HepG2 (cell line): ENCODE measurements at regions not wholly inside any gene's neighbourhood (a gene's known extent, or its start where the extent isn't known, plus 50 kb on each side); places are given as distances from the start of the nearest gene placed in this dataset.

Experiments used
- ATAC-seq: fragments of 200-7000 bp; cut with Tn5 transposase; 3 replicates; pipeline ENCODE4 v1.9.1; 2020; ENCODE audit warnings: mild to moderate bottlenecking, moderate library complexity
- BruUV-seq: library from RNA; stranded (reverse); fragments of 400-500 nt; replicated peaks from 2 replicates; lab custom pipeline; 2021; lab: Mats Ljungman, UMichigan
- CTCF ChIA-PET: fragments of 300-600 bp; formaldehyde crosslinking; extraction: SDS; loops from one replicate; lab custom pipeline; 2021; ENCODE audit warnings: low total read pairs, inconsistent platforms, low intra/inter-chr PET ratio; lab: Yijun Ruan, JAX
- POLR2A ChIA-PET: fragments of 350-600 bp; sonication (Branson Sonifier 250); formaldehyde crosslinking; loops from one replicate; lab custom pipeline; 2020; ENCODE audit warnings: antibody characterized with exemption, inconsistent platforms; lab: Yijun Ruan, JAX
- DNase-seq: peaks from one replicate; pipeline ENCODE4 v3.0.0-alpha.2; 2015; ENCODE audit warnings: low spot score
- FAIRE-seq: peaks from 3 replicates; lab custom pipeline; 2011; peaks lifted over from hg19 to GRCh38; lab: Jason Lieb, UNC
- H2AFZ ChIP-seq: one replicate; pipeline ENCODE4 v1.6.1; 2011; ENCODE audit warnings: low read length, inconsistent platforms
- H3K27ac ChIP-seq: fragments of 300-600 bp; 3 replicates; pipeline ENCODE4 v1.8.0; 2011; ENCODE audit warnings: mixed run types, mild to moderate bottlenecking, mixed read lengths, low read length, inconsistent platforms; ENCODE audit not compliant: insufficient read depth; ENCODE audit errors: extremely low read length
- H3K27me3 ChIP-seq, 2 experiments: fragments of 200-600 bp in 1 of 2; 2 replicates in 1 of 2; 3 replicates in 1 of 2; pipeline versions ENCODE4 v1.6.0 to v1.8.0; 2011; ENCODE audit warnings: low read length in 2 of 2, mild to moderate bottlenecking in 2 of 2, moderate library complexity in 2 of 2, inconsistent platforms in 1 of 2; ENCODE audit not compliant: insufficient read depth in 2 of 2, control insufficient read depth in 1 of 2
- H3K36me3 ChIP-seq, 2 experiments: fragments of 200-600 bp in 1 of 2; replicated peaks in 1 of 2; 2 replicates in 1 of 2; 3 replicates in 1 of 2; pipeline versions ENCODE4 v1.5.1 to v1.8.0; 2011; ENCODE audit warnings: low read length in 2 of 2, inconsistent platforms in 1 of 2; ENCODE audit not compliant: insufficient read depth in 2 of 2, control insufficient read depth in 1 of 2
- H3K4me1 ChIP-seq: 2 replicates; pipeline ENCODE4 v1.5.1; 2012; ENCODE audit warnings: low read length, inconsistent platforms; ENCODE audit not compliant: insufficient read depth
- H3K4me2 ChIP-seq: 2 replicates; pipeline ENCODE4 v1.6.0; 2011; ENCODE audit warnings: low read depth, low read length, inconsistent platforms
- H3K4me3 ChIP-seq, 3 experiments: fragments of 200-600 bp in 1 of 3; sonication (generic), shearing (Covaris generic) in 1 of 3; replicated peaks in 1 of 3; 2 replicates each; pipeline ENCODE4 v1.5.1; 2011 to 2016; ENCODE audit warnings: low read length in 3 of 3, inconsistent platforms in 2 of 3, low read depth in 2 of 3, mild to moderate bottlenecking in 2 of 3, control low read depth in 1 of 3, mixed read lengths in 1 of 3; ENCODE audit not compliant: insufficient read depth in 1 of 3
- H3K79me2 ChIP-seq: one replicate; pipeline ENCODE4 v1.6.1; 2011; ENCODE audit warnings: low read length, inconsistent platforms; ENCODE audit not compliant: insufficient read depth
- H3K9ac ChIP-seq: 2 replicates; pipeline ENCODE4 v1.6.0; 2011; ENCODE audit warnings: mild to moderate bottlenecking, low read depth, low read length, inconsistent platforms; ENCODE audit not compliant: insufficient read depth
- H3K9me3 ChIP-seq: 2 replicates; pipeline ENCODE4 v1.5.1; 2012; ENCODE audit warnings: mild to moderate bottlenecking, low read length
- H4K20me1 ChIP-seq: 2 replicates; pipeline ENCODE4 v1.6.0; 2011; ENCODE audit warnings: inconsistent platforms, mild to moderate bottlenecking, low read length, moderate library complexity; ENCODE audit not compliant: insufficient read depth
- ARHGAP35 ChIP-seq: sonication (generic); formaldehyde crosslinking; IDR thresholded peaks from 2 replicates; pipeline ENCODE4 v1.9.0; 2022; ENCODE audit warnings: mild to moderate bottlenecking, inconsistent platforms, moderate library complexity, missing genetic modification reagents, borderline replicate concordance
- ESRRA ChIP-seq: sonication (generic); formaldehyde crosslinking; IDR thresholded peaks from 2 replicates; pipeline ENCODE4 v1.5.1; 2020; ENCODE audit warnings: mild to moderate bottlenecking, low read depth, missing genetic modification reagents
- JUND ChIP-seq: sonication (generic); formaldehyde crosslinking; IDR thresholded peaks from 2 replicates; pipeline ENCODE4 v1.8.0; 2022; ENCODE audit warnings: mild to moderate bottlenecking, missing genetic modification reagents
- KAT8 ChIP-seq: IDR thresholded peaks from 2 replicates; pipeline ENCODE4 v1.6.1; 2016; ENCODE audit warnings: missing genetic modification reagents, missing compliant biosample characterization
- MAFG ChIP-seq: sonication (generic); formaldehyde crosslinking; IDR thresholded peaks from 2 replicates; pipeline ENCODE4 v1.5.1; 2020; ENCODE audit warnings: mild to moderate bottlenecking, missing genetic modification reagents
- RFXANK ChIP-seq: IDR thresholded peaks from 2 replicates; pipeline ENCODE4 v1.6.1; 2016
- SMARCE1 ChIP-seq: fragments of 450-650 bp; IDR thresholded peaks from 2 replicates; pipeline ENCODE4 v1.6.1; 2017; ENCODE audit warnings: borderline replicate concordance
- ZBTB38 ChIP-seq: sonication (generic); formaldehyde crosslinking; IDR thresholded peaks from 2 replicates; pipeline ENCODE4 v1.5.1; 2020; ENCODE audit warnings: mild to moderate bottlenecking, missing genetic modification reagents
- ZBTB8A ChIP-seq: sonication (generic); formaldehyde crosslinking; IDR thresholded peaks from 2 replicates; pipeline ENCODE4 v1.4.0; 2020; ENCODE audit warnings: mild to moderate bottlenecking, low read depth, missing genetic modification reagents, borderline replicate concordance
- ZKSCAN1 ChIP-seq: fragments of 150-350 bp; IDR thresholded peaks from 2 replicates; pipeline ENCODE4 v1.6.1; 2014; ENCODE audit warnings: low read length
- ZNF282 ChIP-seq: fragments of 450-650 bp; IDR thresholded peaks from 2 replicates; pipeline ENCODE4 v1.6.1; 2018; ENCODE audit not compliant: partially characterized antibody
- ZNF496 ChIP-seq: sonication (generic); formaldehyde crosslinking; IDR thresholded peaks from 2 replicates; pipeline ENCODE4 v1.8.1; 2023; ENCODE audit warnings: mild to moderate bottlenecking, moderate library complexity, missing genetic modification reagents; ENCODE audit not compliant: insufficient replicate concordance
- ZNF674 ChIP-seq: sonication (generic); formaldehyde crosslinking; IDR thresholded peaks from 2 replicates; pipeline ENCODE4 v1.5.0; 2020; ENCODE audit warnings: low read depth, mild to moderate bottlenecking, missing genetic modification reagents
- ZSCAN29 ChIP-seq: sonication (generic); formaldehyde crosslinking; conservative IDR thresholded peaks from 2 replicates; pipeline ENCODE4 v1.4.0; 2020; ENCODE audit warnings: mild to moderate bottlenecking, missing genetic modification reagents
- WGBS: methylation state at CpG from one replicate; pipeline ENCODE4 v1.1.6; 2017; ENCODE audit warnings: low lambda C conversion rate; 5-methylcytosine and 5-hydroxymethylcytosine counted together
- in situ Hi-C: cut with HindIII; loops from 2 replicates; pipeline ENCODE4 v1.10.0; 2017; ENCODE audit warnings: low pct_unique_long_range_greater_than_20kb; ENCODE audit not compliant: extremely low pct_ligation_motif_present
- intact Hi-C: fragments of 100-400 bp; cut with micrococcal nuclease; formaldehyde crosslinking; loops from one replicate; pipeline ENCODE4 v1.10.0; 2022; ENCODE audit not compliant: unreplicated experiment
- TF ChIP-seq, protein P1 (sequence below): sonication (generic); formaldehyde crosslinking; IDR thresholded peaks from 2 replicates; pipeline ENCODE4 v1.5.1; 2020; ENCODE audit warnings: missing genetic modification reagents, mild to moderate bottlenecking, borderline replicate concordance
- TF ChIP-seq, protein P2 (sequence below): sonication (generic); formaldehyde crosslinking; IDR thresholded peaks from 2 replicates; pipeline ENCODE4 v1.5.0; 2020; ENCODE audit warnings: missing genetic modification reagents
- TF ChIP-seq, protein P3 (sequence below), 2 experiments: sonication (generic) in 1 of 2; formaldehyde crosslinking in 1 of 2; IDR thresholded peaks; 2 replicates each; pipeline versions ENCODE4 v1.5.1 to v1.6.1; 2011 to 2020; ENCODE audit warnings: borderline replicate concordance in 1 of 2, low read depth in 1 of 2, low read length in 1 of 2, mild to moderate bottlenecking in 1 of 2, missing genetic modification reagents in 1 of 2, moderate library complexity in 1 of 2
- TF ChIP-seq, protein P4 (sequence below): sonication (generic); formaldehyde crosslinking; IDR thresholded peaks from 2 replicates; pipeline ENCODE4 v1.4.0; 2020; ENCODE audit warnings: mild to moderate bottlenecking, low read depth, missing genetic modification reagents

DNA sequence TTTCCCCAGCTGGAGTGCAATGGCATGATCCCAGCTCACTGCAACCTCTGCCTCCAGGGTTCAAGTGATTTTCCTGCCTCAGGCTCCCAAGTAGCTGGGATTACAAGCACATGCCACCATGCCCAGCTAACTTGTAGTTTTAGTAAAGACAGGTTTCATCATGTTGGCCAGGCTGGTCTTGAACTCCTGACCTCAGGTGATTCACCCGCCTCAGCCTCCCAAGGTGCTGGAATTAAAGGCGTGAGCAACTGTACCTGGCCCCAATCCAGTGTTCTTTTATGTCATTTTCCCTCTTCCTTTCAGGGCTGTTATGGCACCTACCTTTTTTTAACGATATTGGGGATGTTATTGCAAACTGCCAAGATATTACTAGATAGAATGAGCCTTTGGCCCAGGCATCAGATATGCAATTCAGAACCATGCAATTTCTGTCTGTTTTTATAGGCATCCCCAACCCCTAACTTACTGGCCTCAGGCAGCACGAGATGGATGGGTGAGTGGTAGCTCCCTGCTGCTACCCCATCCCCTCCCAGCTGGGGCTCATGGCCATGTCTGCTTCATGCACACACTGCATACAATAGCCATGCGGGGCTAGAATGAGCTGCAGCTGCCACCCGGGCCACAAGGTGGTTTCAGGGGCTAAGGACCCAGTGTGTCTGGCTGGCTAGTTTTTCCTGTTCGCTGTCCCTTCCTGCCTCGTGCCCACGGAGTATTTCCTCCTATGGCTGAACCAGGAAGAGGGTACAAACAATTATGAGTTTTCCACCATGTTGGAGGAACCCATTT, 1080.1 kb upstream of the SORCS1 start:
- H3K36me3 ChIP-seq, result no peaks in the 10 kb centered on the region
- H3K27me3 ChIP-seq, result no peaks in the 10 kb centered on the region
- ChIA-PET POLR2A (no interaction called here), CTCF (no interaction called here)
- FAIRE-seq (no peak), DNase-seq (no peak), ATAC-seq (no peak)
- no TSS peak for BruUV-seq
- no peak for TF ChIP-seq JUND (CRISPR knock-in tag)
- TF ChIP-seq ZSCAN29 (CRISPR knock-in tag), result no peak
- TF ChIP-seq, protein P1, sequence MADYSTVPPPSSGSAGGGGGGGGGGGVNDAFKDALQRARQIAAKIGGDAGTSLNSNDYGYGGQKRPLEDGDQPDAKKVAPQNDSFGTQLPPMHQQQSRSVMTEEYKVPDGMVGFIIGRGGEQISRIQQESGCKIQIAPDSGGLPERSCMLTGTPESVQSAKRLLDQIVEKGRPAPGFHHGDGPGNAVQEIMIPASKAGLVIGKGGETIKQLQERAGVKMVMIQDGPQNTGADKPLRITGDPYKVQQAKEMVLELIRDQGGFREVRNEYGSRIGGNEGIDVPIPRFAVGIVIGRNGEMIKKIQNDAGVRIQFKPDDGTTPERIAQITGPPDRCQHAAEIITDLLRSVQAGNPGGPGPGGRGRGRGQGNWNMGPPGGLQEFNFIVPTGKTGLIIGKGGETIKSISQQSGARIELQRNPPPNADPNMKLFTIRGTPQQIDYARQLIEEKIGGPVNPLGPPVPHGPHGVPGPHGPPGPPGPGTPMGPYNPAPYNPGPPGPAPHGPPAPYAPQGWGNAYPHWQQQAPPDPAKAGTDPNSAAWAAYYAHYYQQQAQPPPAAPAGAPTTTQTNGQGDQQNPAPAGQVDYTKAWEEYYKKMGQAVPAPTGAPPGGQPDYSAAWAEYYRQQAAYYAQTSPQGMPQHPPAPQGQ (CRISPR knock-in tag), result no peak
- no peak for TF ChIP-seq ZKSCAN1
- TF ChIP-seq ZBTB38, result no peak
- no peak for TF ChIP-seq ZNF674
- no peak for TF ChIP-seq ARHGAP35 (CRISPR knock-in tag)
- TF ChIP-seq, protein P2, sequence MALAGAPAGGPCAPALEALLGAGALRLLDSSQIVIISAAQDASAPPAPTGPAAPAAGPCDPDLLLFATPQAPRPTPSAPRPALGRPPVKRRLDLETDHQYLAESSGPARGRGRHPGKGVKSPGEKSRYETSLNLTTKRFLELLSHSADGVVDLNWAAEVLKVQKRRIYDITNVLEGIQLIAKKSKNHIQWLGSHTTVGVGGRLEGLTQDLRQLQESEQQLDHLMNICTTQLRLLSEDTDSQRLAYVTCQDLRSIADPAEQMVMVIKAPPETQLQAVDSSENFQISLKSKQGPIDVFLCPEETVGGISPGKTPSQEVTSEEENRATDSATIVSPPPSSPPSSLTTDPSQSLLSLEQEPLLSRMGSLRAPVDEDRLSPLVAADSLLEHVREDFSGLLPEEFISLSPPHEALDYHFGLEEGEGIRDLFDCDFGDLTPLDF (CRISPR knock-in tag), result no peak
- no peak for TF ChIP-seq MAFG (CRISPR knock-in tag)
- TF ChIP-seq ZBTB8A (CRISPR knock-in tag), result no peak
- no peak for TF ChIP-seq ZNF496
- TF ChIP-seq ESRRA (CRISPR knock-in tag), result no peak
- TF ChIP-seq, protein P3, sequence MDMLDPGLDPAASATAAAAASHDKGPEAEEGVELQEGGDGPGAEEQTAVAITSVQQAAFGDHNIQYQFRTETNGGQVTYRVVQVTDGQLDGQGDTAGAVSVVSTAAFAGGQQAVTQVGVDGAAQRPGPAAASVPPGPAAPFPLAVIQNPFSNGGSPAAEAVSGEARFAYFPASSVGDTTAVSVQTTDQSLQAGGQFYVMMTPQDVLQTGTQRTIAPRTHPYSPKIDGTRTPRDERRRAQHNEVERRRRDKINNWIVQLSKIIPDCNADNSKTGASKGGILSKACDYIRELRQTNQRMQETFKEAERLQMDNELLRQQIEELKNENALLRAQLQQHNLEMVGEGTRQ (IDR thresholded peaks at IDR 0.05; ENCODE audit: low read depth, low read length), result no peak
- TF ChIP-seq, protein P3 (CRISPR knock-in tag; IDR thresholded peaks at IDR 0.05; ENCODE audit: borderline replicate concordance), result no peak
- no peak for TF ChIP-seq RFXANK
- TF ChIP-seq KAT8 (CRISPR knock-in tag), result no peak
- no peak for TF ChIP-seq ZNF282
- TF ChIP-seq SMARCE1, result no peak
- TF ChIP-seq, protein P4, sequence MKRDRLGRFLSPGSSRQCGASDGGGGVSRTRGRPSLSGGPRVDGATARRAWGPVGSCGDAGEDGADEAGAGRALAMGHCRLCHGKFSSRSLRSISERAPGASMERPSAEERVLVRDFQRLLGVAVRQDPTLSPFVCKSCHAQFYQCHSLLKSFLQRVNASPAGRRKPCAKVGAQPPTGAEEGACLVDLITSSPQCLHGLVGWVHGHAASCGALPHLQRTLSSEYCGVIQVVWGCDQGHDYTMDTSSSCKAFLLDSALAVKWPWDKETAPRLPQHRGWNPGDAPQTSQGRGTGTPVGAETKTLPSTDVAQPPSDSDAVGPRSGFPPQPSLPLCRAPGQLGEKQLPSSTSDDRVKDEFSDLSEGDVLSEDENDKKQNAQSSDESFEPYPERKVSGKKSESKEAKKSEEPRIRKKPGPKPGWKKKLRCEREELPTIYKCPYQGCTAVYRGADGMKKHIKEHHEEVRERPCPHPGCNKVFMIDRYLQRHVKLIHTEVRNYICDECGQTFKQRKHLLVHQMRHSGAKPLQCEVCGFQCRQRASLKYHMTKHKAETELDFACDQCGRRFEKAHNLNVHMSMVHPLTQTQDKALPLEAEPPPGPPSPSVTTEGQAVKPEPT (CRISPR knock-in tag), result no peak
- H3K9ac ChIP-seq, result no peak overlapping the region
- 9% methylated on average over 6 of the region's 9 CpGs for WGBS
- intact Hi-C loops (loop anchor here (10.0 kb wide), 1 partner anchor 600 kb away; no protein-coding TSS in a partner anchor), in situ Hi-C loops (no loop called here)
- H2AFZ ChIP-seq, result no peak overlapping the region
- H3K9me3 ChIP-seq, result peaks cover 96% of the 10 kb centered on the region
- H3K27ac ChIP-seq, result no peak overlapping the region
- H3K4me2 ChIP-seq, result no peak overlapping the region
- H4K20me1 ChIP-seq, result no peaks in the 10 kb centered on the region
- H3K4me3 ChIP-seq, result no peak overlapping the region
- H3K79me2 ChIP-seq, result no peaks in the 10 kb centered on the region
- no peaks in the 10 kb centered on the region for H3K4me1 ChIP-seq
